ENCODE measurements at regions not wholly inside any gene's neighbourhood (a gene's known extent, or its start where the extent isn't known, plus 50 kb on each side); places are given as distances from the start of the nearest gene placed in this dataset.

DNA sequence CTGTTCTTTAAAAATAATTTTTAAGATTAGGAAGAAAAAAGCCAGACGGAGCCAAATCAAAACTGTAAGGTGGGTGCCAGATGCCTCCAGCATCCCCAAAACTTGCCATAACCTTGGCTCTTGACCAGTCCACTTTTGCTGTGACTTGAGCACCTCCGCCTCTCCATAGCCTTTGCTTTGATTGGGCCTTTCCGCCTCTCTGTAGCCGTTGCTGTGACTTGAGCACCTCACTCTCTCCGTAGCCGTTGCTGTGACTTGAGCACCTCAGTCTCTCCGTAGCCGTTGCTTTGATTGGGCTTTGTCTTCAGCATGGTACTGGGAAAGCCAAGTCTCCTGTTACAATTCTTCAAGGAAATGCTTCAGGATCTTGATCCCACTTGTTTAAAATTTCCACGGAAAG is 73.0 kb downstream of the YTHDF1 start:
- TF ChIP-seq EZH2phosphoT487 (IDR thresholded peaks at IDR 0.05; ENCODE audit: insufficient read depth, low read depth) = no peak
- TF ChIP-seq EZH2 (IDR thresholded peaks at IDR 0.05; ENCODE audit: insufficient read depth, poor library complexity, severe bottlenecking) = no peak
